Kidney epithelial cell (primary cell): ENCODE measurements at regions not wholly inside any gene's neighbourhood (a gene's known extent, or its start where the extent isn't known, plus 50 kb on each side); places are given as distances from the start of the nearest gene placed in this dataset.
"Not testable (repeated sequence)": the region's sequence is repeated elsewhere in the genome, so short reads cannot be mapped to it uniquely, and the experiment has no call there.

Experiments used
- DNase-seq: peaks from one replicate; pipeline ENCODE4 v3.0.0-alpha.2; 2010; ENCODE audit warnings: low read depth
- H3K27me3 ChIP-seq: 2 replicates; pipeline ENCODE4 v1.6.0; 2011; ENCODE audit warnings: low read length; ENCODE audit not compliant: control insufficient read depth, insufficient read depth
- H3K36me3 ChIP-seq: 2 replicates; pipeline ENCODE4 v1.5.1; 2011; ENCODE audit warnings: low read length; ENCODE audit not compliant: control insufficient read depth, insufficient read depth
- H3K4me3 ChIP-seq: 2 replicates; pipeline ENCODE4 v1.5.1; 2011; ENCODE audit warnings: low read depth, mild to moderate bottlenecking, control low read depth, low read length
- TF ChIP-seq, protein P1 (sequence below): IDR thresholded peaks from 2 replicates; pipeline ENCODE4 v1.5.1; 2011; ENCODE audit warnings: mild to moderate bottlenecking, moderate library complexity, low read length, control low read depth, inconsistent platforms; ENCODE audit not compliant: insufficient read depth, poor library complexity, severe bottlenecking

DNA sequence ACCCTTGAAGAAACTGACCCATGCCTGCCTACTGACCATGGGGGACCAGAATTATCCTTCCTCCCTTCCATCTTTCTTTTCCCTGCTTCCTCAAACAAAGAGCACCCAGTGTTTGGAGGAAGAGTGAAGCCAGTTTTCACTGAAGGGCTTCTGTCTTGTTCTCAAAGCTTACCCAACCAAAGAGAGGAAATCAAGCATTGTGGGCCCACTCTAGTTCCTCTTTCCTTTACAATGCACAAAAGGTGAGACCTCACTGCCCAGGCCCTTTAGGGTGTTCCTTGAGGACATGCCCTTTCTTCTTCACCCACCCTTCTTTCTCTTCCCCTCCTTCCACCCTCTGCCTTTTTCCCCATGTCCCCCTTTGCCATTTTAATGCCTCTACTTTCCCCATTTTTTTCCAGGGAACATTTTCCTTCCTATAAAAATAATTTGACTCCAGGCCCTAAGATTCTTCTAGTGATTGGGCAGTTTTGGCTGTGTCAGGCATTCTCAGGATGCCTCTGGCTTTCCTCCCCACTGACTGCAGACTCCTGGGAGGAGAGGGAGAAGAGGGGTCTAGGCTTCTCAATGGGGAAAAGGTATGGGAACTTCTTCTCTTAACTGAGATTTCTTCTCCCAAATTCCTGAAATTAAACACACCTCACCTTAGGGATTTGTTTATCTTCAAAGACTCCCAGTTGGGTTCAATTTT, 126.6 kb upstream of the RMDN2 start:
- DNase-seq, result no peak
- no peak overlapping the region for H3K4me3 ChIP-seq
- TF ChIP-seq, protein P1, sequence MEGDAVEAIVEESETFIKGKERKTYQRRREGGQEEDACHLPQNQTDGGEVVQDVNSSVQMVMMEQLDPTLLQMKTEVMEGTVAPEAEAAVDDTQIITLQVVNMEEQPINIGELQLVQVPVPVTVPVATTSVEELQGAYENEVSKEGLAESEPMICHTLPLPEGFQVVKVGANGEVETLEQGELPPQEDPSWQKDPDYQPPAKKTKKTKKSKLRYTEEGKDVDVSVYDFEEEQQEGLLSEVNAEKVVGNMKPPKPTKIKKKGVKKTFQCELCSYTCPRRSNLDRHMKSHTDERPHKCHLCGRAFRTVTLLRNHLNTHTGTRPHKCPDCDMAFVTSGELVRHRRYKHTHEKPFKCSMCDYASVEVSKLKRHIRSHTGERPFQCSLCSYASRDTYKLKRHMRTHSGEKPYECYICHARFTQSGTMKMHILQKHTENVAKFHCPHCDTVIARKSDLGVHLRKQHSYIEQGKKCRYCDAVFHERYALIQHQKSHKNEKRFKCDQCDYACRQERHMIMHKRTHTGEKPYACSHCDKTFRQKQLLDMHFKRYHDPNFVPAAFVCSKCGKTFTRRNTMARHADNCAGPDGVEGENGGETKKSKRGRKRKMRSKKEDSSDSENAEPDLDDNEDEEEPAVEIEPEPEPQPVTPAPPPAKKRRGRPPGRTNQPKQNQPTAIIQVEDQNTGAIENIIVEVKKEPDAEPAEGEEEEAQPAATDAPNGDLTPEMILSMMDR, result no peak
- no peaks in the 10 kb centered on the region for H3K27me3 ChIP-seq
- no peaks in the 10 kb centered on the region for H3K36me3 ChIP-seq

DNA sequence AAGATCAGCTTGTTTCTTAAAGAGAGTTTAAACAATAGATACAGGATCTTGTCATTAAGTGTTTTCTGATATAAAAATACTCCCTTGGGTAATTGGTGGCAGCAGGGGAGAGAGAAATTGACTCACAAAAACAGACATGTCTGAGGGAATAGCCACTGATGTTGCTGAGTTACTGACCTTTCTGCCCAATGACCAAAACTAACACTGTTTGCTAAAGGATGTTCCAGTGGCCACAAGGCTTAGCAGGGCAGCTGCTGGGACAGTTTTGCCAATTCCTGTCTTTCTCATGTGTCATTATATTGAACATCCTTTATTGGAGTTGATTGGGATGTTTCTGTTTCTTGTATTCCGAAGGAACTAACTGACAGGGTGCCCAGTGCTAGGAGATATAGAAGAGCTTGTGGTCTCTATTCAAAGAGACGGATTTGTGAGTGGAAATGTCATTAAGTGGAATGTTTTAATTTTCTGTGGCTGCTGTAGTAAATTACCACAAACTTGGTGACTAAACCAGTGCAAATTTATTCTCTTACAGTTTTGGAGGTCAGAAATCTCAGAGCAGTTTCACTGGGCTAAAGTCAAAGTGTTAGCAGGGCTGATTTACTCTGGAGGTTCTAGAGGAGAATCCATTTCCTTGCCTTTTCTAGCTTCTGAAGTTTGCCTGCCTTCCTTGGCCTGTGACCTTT, 124.8 kb upstream of the RMDN2 start:
- DNase-seq, result no peak
- TF ChIP-seq, protein P1, result no peak
- Histone ChIP-seq H3K36me3 (no peaks in the 10 kb centered on the region), H3K27me3 (no peaks in the 10 kb centered on the region), H3K4me3 (no peak overlapping the region)

DNA sequence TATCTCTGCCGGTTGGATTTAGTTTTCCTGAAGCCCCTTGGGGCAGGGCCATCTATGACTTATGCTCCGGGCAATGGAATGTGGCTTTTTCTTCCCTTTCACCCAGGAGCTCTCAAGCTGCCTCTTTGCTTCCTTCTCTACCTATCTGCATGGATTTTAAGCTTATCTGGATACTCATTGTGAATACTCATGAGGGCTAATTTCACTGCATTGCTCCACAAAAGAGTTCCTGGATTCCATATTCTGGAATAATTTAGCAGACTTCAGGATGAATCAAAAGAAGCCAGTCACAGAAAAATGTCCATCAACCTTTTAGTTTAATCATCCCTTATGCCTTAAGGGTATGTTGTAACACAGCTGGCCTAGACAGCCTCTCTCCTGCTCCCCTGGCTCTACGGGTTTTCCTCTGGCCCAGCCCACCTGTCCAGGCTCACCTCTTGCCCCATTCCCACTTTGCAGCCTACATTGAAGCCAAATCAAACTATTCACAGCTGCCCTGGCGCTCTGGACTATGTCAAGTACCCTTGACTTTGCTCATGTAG, 122.8 kb upstream of the RMDN2 start:
- no peaks in the 10 kb centered on the region for H3K36me3 ChIP-seq
- H3K27me3 ChIP-seq, result no peaks in the 10 kb centered on the region
- TF ChIP-seq, protein P1, result no peak
- DNase-seq, result no peak
- H3K4me3 ChIP-seq, result no peak overlapping the region

DNA sequence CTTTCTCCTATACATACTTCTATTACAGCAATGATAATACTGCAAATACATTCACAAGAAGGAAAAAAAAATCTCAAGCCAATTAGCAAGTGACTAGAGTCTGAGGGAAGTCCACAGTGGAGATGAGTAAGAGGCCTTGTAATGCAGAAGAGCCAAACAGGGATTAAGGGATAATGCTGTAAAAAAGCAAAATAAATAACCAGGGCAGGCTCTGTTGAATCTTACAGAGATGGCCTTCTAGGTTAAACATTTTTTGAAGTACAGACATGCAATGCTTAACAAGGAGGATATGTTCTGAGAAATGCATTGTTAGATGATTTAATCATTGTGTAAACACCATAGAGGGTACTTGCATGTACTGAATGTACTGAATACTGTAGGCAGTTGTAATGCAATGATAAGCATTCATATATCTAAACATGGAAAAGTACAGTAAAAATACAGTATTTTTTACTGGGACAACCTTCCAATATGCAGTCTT, 122.1 kb upstream of the RMDN2 start:
- H3K4me3 ChIP-seq, result no peak overlapping the region
- TF ChIP-seq, protein P1, result no peak
- DNase-seq, result peak; percentile 65
- H3K36me3 ChIP-seq, result no peaks in the 10 kb centered on the region
- no peaks in the 10 kb centered on the region for H3K27me3 ChIP-seq

DNA sequence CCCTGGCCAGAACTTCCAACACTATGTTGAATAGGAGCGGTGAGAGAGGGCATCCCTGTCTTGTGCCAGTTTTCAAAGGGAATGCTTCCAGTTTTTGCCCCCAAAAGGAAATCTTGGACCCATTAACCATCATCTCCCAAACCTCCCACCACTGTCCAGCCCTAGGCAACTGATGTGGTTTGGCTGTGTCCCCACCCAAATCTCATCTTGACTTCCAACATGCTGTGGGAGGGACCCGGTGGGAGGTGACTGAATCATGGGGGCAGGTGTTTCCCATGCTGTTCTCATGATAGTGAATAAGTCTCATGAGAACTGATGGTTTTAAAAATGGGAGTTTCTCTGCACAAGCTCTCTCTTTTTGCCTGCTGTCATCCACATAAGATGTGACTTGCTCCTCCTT, 119.1 kb upstream of the RMDN2 start:
- H3K36me3 ChIP-seq, H3K4me3 ChIP-seq, DNase-seq, H3K27me3 ChIP-seq: not testable (repeated sequence)

DNA sequence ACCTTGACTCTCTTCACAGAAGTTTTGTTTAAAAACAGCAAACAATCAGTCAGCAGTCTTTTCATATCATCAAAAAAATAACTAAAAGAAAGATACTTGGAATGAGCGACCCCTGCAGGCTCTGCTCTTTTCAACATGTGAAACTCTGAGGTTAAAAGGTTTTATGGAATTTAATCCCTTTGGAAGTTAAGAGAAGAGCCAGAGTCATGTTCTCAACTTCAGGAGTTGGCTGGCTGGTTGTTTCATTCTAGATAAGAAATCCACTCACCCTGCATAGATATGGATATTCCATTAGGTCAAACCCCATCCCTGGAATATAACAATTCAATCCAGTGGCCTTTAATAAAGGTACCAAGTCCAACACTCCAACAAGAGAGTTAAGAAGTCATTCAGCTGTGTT, 115.6 kb upstream of the RMDN2 start:
- Histone ChIP-seq H3K4me3 (no peak overlapping the region), H3K36me3 (no peaks in the 10 kb centered on the region), H3K27me3 (no peaks in the 10 kb centered on the region)
- TF ChIP-seq, protein P1, result peak; percentile 50
- no peak for DNase-seq
